Suprapubic skin (tissue), 4 donors: ENCODE measurements at regions not wholly inside any gene's neighbourhood (a gene's known extent, or its start where the extent isn't known, plus 50 kb on each side); places are given as distances from the start of the nearest gene placed in this dataset.

ENCODE experiments used
- DNase-seq, 2 donors: peaks; one replicate each; pipeline ENCODE4 v3.0.0-alpha.2; 2019; ENCODE audit warnings: low spot score in 2 of 2
- H3K27ac ChIP-seq: fragments of 200-600 bp; sonication (generic); one replicate; pipeline ENCODE4 v1.5.1; 2019
- H3K27me3 ChIP-seq: fragments of 200-600 bp; sonication (generic); one replicate; pipeline ENCODE4 v1.5.1; 2019
- H3K36me3 ChIP-seq: fragments of 200-600 bp; sonication (generic); one replicate; pipeline ENCODE4 v1.5.1; 2019
- H3K4me1 ChIP-seq: fragments of 200-600 bp; sonication (generic); one replicate; pipeline ENCODE4 v1.5.1; 2019
- H3K4me3 ChIP-seq: fragments of 200-600 bp; sonication (generic); one replicate; pipeline ENCODE4 v1.5.1; 2019; ENCODE audit warnings: mild to moderate bottlenecking
- H3K9me3 ChIP-seq: fragments of 200-600 bp; sonication (generic); one replicate; pipeline ENCODE4 v1.5.1; 2019
- EP300 ChIP-seq: sonication (generic); formaldehyde crosslinking; IDR thresholded peaks from one replicate; pipeline ENCODE4 v1.6.1; 2017; ENCODE audit warnings: antibody characterized with exemption
- POLR2A ChIP-seq, 2 donors: fragments of 450-650 bp; IDR thresholded peaks; one replicate each; pipeline ENCODE4 v1.6.1; 2017; ENCODE audit warnings: antibody characterized with exemption in 2 of 2, mild to moderate bottlenecking in 2 of 2, moderate library complexity in 2 of 2
- POLR2AphosphoS5 ChIP-seq, 3 donors: sonication (generic); formaldehyde crosslinking; IDR thresholded peaks; one replicate each; pipeline ENCODE4 v1.6.1; 2017; ENCODE audit warnings: antibody characterized with exemption in 3 of 3
- WGBS: methylation state at CpG from one replicate; pipeline ENCODE4 v1.1.5; 2018; 5-methylcytosine and 5-hydroxymethylcytosine counted together
- TF ChIP-seq, protein P1 (sequence below), 2 donors: fragments of 200-600 bp in 1 of 2; fragments of 450-650 bp in 1 of 2; sonication (generic) in 1 of 2; IDR thresholded peaks; one replicate each; pipeline ENCODE4 v1.5.1; 2016 to 2019; ENCODE audit warnings: antibody characterized with exemption in 2 of 2, mild to moderate bottlenecking in 1 of 2, moderate library complexity in 1 of 2

DNA sequence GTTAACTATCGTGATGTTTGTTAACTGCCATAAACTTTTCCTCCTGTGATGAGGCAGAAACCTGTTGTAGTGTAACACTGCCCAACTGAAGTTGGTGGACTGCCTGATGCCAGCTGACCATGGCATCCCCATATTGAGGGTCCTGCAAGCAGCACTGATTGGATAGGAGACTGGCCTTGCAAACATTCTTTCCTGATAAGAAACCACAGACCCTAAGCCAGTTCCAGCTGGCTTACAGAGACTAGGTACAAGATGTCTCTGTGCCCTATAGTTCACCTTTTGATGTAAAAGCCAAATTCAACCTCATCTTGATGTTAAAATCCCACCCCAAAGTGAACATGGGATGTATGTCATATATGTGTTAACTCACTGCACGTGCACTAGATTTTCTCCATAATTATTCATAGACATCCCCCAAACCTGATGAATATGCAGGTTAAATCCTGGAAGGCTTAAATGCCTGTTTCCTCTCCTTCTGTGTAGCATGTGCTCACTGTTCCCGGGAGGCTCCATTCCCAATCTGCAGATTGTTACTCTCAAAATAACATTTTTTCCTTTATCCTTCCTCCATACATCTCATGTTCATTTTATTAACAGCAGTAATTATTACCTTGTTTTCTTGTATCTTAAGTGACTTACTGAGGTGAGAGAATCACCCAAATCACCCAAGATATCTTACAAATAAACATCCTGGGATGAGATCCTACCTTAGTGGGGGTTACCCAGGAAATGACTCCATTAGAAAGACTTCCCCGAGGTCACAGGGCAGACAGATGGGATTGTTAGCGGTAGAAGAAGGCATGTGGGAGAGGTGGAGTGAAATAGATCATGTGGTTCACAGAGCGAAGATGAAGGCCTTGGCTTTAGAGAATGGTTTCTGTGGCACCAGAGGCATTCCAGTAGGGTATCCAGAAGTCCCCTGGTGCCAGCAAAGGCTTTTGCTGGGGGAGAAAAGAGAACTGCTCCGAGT, 566.7 kb downstream of the CCDC171 start:
- Histone ChIP-seq H3K27me3 (no peaks in the 10 kb centered on the region), H3K4me3 (no peak overlapping the region), H3K27ac (no peak overlapping the region), H3K4me1 (no peaks in the 10 kb centered on the region), H3K9me3 (no peaks in the 10 kb centered on the region), H3K36me3 (no peaks in the 10 kb centered on the region)
- DNase-seq, result no peak
- 90% methylated on average over 7 of the region's 7 CpGs for WGBS
- TF ChIP-seq, protein P1, sequence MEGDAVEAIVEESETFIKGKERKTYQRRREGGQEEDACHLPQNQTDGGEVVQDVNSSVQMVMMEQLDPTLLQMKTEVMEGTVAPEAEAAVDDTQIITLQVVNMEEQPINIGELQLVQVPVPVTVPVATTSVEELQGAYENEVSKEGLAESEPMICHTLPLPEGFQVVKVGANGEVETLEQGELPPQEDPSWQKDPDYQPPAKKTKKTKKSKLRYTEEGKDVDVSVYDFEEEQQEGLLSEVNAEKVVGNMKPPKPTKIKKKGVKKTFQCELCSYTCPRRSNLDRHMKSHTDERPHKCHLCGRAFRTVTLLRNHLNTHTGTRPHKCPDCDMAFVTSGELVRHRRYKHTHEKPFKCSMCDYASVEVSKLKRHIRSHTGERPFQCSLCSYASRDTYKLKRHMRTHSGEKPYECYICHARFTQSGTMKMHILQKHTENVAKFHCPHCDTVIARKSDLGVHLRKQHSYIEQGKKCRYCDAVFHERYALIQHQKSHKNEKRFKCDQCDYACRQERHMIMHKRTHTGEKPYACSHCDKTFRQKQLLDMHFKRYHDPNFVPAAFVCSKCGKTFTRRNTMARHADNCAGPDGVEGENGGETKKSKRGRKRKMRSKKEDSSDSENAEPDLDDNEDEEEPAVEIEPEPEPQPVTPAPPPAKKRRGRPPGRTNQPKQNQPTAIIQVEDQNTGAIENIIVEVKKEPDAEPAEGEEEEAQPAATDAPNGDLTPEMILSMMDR (IDR thresholded peaks at IDR 0.05), result no peak
- TF ChIP-seq EP300, result no peak
- no peak for TF ChIP-seq POLR2A (IDR thresholded peaks at IDR 0.05)
- TF ChIP-seq POLR2AphosphoS5 (IDR thresholded peaks at IDR 0.05), result no peak

DNA sequence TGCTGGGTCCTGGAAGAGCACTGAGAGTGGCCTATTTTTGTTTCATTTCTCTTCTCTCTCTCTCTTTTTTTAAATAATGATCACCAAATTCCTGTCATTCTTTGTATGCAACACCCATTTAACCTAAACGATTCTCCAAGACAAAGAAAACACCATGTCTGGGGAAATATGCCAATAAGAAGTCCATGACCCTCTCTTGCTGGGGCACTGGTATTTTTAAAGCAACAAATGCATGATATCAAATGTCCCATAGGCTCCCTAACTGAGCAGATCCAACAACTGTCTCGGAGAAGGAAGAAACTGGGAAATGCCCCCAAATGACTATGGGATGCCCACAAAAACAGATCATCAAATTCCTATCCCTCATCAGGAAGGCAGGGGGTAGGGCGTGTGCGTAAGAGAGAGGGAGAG, 567.4 kb downstream of the CCDC171 start:
- Histone ChIP-seq H3K27ac (no peak overlapping the region), H3K9me3 (no peaks in the 10 kb centered on the region), H3K4me3 (no peak overlapping the region), H3K27me3 (no peaks in the 10 kb centered on the region), H3K36me3 (no peaks in the 10 kb centered on the region), H3K4me1 (no peaks in the 10 kb centered on the region)
- TF ChIP-seq EP300 (no peak), POLR2A (IDR thresholded peaks at IDR 0.05) (no peak), POLR2AphosphoS5 (IDR thresholded peaks at IDR 0.05) (no peak)
- TF ChIP-seq, protein P1 (IDR thresholded peaks at IDR 0.05), result no peak
- WGBS, result 66% methylated on average over 4 of the region's 4 CpGs
- DNase-seq, result no peak

DNA sequence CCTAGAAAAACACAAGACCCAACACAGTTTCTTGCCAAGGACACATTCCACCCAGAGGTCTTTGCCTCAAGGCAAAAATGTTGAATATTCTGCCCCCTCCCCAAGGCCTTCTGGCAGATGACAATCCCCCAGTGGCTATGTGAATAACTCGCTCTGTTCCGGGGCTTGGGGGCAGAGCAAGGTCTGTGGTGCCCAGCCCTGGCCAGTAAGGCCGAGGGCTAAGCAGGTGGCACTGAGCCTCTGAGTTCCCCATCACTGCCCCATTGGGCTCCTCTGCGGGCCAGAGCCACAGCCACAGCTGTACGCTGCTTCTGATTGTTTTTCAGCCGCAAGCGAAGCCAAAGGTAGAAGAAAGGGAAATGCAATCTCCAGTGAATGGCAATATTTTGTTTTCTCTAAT, 567.9 kb downstream of the CCDC171 start:
- H3K4me3 ChIP-seq, result no peak overlapping the region
- no peaks in the 10 kb centered on the region for H3K36me3 ChIP-seq
- no peaks in the 10 kb centered on the region for H3K27me3 ChIP-seq
- no peak for TF ChIP-seq POLR2AphosphoS5 (IDR thresholded peaks at IDR 0.05)
- TF ChIP-seq, protein P1 (IDR thresholded peaks at IDR 0.05), result no peak
- no peak for TF ChIP-seq POLR2A (IDR thresholded peaks at IDR 0.05)
- TF ChIP-seq EP300, result no peak
- H3K27ac ChIP-seq, result no peak overlapping the region
- no peaks in the 10 kb centered on the region for H3K4me1 ChIP-seq
- DNase-seq, result no peak
- H3K9me3 ChIP-seq, result no peaks in the 10 kb centered on the region
- 84% methylated on average over 6 of the region's 7 CpGs for WGBS

DNA sequence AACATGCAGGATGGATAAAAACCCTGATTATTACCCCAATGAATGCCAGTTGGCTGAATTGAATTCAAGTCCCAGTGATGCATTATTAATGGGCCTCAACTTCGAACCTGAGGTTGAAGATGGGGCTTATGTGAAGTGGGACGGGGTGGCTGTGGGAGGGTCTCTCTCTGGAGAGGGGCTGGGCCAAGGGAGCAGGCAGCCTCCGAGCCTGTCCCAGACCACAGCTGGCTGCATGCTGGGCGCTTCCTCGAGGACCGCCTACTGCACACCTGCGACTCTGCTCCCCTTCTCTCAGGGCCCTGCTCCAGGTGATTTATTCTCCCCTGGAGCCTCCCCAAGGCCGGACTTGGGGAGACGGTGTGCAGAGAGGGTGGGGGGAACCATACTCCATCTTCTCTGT, 568.3 kb downstream of the CCDC171 start:
- no peaks in the 10 kb centered on the region for H3K27me3 ChIP-seq
- no peak overlapping the region for H3K4me3 ChIP-seq
- 75% methylated on average over 9 of the region's 9 CpGs for WGBS
- H3K4me1 ChIP-seq, result no peaks in the 10 kb centered on the region
- no peak for TF ChIP-seq POLR2A (IDR thresholded peaks at IDR 0.05)
- no peak for TF ChIP-seq EP300
- no peak for TF ChIP-seq POLR2AphosphoS5 (IDR thresholded peaks at IDR 0.05)
- H3K9me3 ChIP-seq, result no peaks in the 10 kb centered on the region
- H3K27ac ChIP-seq, result no peak overlapping the region
- DNase-seq, result no peak
- no peaks in the 10 kb centered on the region for H3K36me3 ChIP-seq

DNA sequence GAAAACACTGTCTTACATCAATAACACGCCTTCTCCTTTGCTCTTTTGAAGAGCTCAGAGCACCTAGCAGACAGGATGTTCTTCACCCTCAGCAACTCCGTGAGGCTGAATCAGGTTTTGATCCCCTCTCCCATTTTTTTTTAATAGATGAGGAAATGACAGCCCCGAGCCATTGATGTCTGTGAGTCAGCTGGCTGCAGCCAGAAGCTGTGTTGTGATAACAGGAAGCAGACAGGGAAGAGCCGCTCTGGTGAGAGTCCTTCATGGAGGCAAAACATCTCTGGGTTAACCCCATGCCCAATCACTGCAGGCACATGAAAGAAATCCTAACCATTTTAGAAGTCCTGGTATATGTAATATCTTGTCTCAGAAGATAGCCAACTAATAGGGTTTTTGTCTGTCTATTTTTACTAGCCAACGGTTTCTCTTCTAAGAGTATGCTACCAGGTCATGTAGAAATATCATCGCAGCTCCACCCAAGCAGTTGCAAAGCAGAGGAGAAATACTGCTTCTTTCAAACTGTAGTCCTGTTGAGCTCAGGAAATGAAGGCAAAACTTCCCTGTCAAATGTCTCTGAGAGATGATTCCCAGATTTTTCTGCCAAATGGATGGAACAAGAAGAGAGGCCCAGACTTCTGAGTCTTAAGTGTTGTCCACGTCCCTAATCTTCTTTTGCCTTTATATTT, 568.9 kb downstream of the CCDC171 start:
- Histone ChIP-seq H3K36me3 (no peaks in the 10 kb centered on the region), H3K27me3 (no peaks in the 10 kb centered on the region), H3K27ac (no peak overlapping the region), H3K4me3 (no peak overlapping the region), H3K9me3 (no peaks in the 10 kb centered on the region), H3K4me1 (no peaks in the 10 kb centered on the region)
- DNase-seq, result no peak
- TF ChIP-seq, protein P1 (IDR thresholded peaks at IDR 0.05), result no peak
- TF ChIP-seq POLR2AphosphoS5 (IDR thresholded peaks at IDR 0.05) (no peak), POLR2A (IDR thresholded peaks at IDR 0.05) (no peak), EP300 (no peak)
- 74% methylated on average over 7 of the region's 7 CpGs for WGBS
